OCI-LY7 (cell line): ENCODE measurements at regions not wholly inside any gene's neighbourhood (a gene's known extent, or its start where the extent isn't known, plus 50 kb on each side); places are given as distances from the start of the nearest gene placed in this dataset.

ENCODE experiments used
- CTCF ChIP-seq: fragments of 200-600 bp; sonication (generic); conservative IDR thresholded peaks from 2 replicates; pipeline ENCODE4 v1.5.1; 2014; ENCODE audit warnings: mild to moderate bottlenecking, antibody characterized with exemption, low read length, moderate library complexity, mixed read lengths
- EZH2phosphoT487 ChIP-seq: fragments of 200-600 bp; sonication (generic); IDR thresholded peaks from 2 replicates; pipeline ENCODE4 v1.6.1; 2018; ENCODE audit warnings: low read depth, borderline replicate concordance, mild to moderate bottlenecking, mixed run types, antibody characterized with exemption, low read length, moderate library complexity, mixed read lengths

GRCh38 chr14:95984206-95984605 is 55.0 kb upstream of the C14orf132 start:
- no peak for TF ChIP-seq CTCF
- no peak for TF ChIP-seq EZH2phosphoT487
